ENCODE measurements at regions not wholly inside any gene's neighbourhood (a gene's known extent, or its start where the extent isn't known, plus 50 kb on each side); places are given as distances from the start of the nearest gene placed in this dataset.
A peak's percentile ranks its signal among the peaks of the same experiment; 100 is the strongest.

- no peaks in the 10 kb centered on the region for H3K36me3 ChIP-seq
- peak overlapping the region in 6 of 8 donors; percentile 56 to 84 (median 72) for H3K27ac ChIP-seq
- intact Hi-C loops (cut with DNase I; ENCODE audit: low total_unique reads), result no loop called here
- H3K4me3 ChIP-seq, result no peak overlapping the region
- WGBS, 5 donors, result 23 to 46% (median 32%) methylated on average over 4 of the region's 4 CpGs
- DNase-seq, result no peak
- TF ChIP-seq CTCF (IDR thresholded peaks at IDR 0.05 in 8 of 11, conservative IDR thresholded peaks at IDR 0.05 in 3 of 11) (no peak), POLR2A (IDR thresholded peaks at IDR 0.05) (no peak), POLR2AphosphoS5 (IDR thresholded peaks at IDR 0.05) (no peak)
- H3K4me1 ChIP-seq, result peaks cover 35 to 67% (median 62%) of the 10 kb centered on the region in 6 donors
- H3K9me3 ChIP-seq, result peaks cover 0 to 5% (median 0%) of the 10 kb centered on the region in 8 donors
- H3K27me3 ChIP-seq (replicated peaks in 1 of 7), result no peaks in the 10 kb centered on the region
Observed at GRCh38 chr11:95698676-95699557, 90.7 kb downstream of the FAM76B start.

GRCh38 chr11:95697614-95698408 lies 91.8 kb downstream of the FAM76B start:
- Histone ChIP-seq H3K4me3 (no peak overlapping the region), H3K9me3 (peaks cover 0 to 5% (median 0%) of the 10 kb centered on the region in 8 donors), H3K27me3 (replicated peaks in 1 of 7) (no peaks in the 10 kb centered on the region), H3K36me3 (no peaks in the 10 kb centered on the region), H3K4me1 (peaks cover 25 to 58% (median 51%) of the 10 kb centered on the region in 6 donors), H3K27ac (peak overlapping the region in 5 of 8 donors; percentile 36 to 84 (median 78))
- TF ChIP-seq POLR2A (IDR thresholded peaks at IDR 0.05) (no peak), CTCF (IDR thresholded peaks at IDR 0.05 in 8 of 11, conservative IDR thresholded peaks at IDR 0.05 in 3 of 11) (no peak), POLR2AphosphoS5 (IDR thresholded peaks at IDR 0.05) (no peak)
- WGBS, 5 donors, result 45 to 59% (median 49%) methylated on average over 10 of the region's 10 CpGs
- DNase-seq, result no peak
- intact Hi-C loops (cut with DNase I; ENCODE audit: low total_unique reads), result no loop called here

GRCh38 chr11:95695181-95695580 lies 94.4 kb downstream of the FAM76B start:
- no peak for DNase-seq
- no peak overlapping the region for H3K27ac ChIP-seq
- TF ChIP-seq POLR2A (IDR thresholded peaks at IDR 0.05) (no peak), CTCF (IDR thresholded peaks at IDR 0.05 in 8 of 11, conservative IDR thresholded peaks at IDR 0.05 in 3 of 11) (no peak)
- no peaks in the 10 kb centered on the region for H3K27me3 ChIP-seq (replicated peaks in 1 of 7)
- H3K4me1 ChIP-seq, result peaks cover 11 to 50% (median 33%) of the 10 kb centered on the region in 6 donors
- H3K4me3 ChIP-seq, result no peak overlapping the region
- no peaks in the 10 kb centered on the region for H3K36me3 ChIP-seq
- H3K9me3 ChIP-seq, result peaks cover 0 to 5% (median 0%) of the 10 kb centered on the region in 8 donors
- intact Hi-C loops (cut with DNase I; ENCODE audit: low total_unique reads), result no loop called here

GRCh38 chr11:95693298-95693697 lies 96.3 kb downstream of the FAM76B start:
- TF ChIP-seq POLR2A (IDR thresholded peaks at IDR 0.05) (no peak), CTCF (IDR thresholded peaks at IDR 0.05 in 8 of 11, conservative IDR thresholded peaks at IDR 0.05 in 3 of 11) (no peak), POLR2AphosphoS5 (IDR thresholded peaks at IDR 0.05) (no peak)
- 3 to 49% (median 34%) methylated on average over 1 of the region's 1 CpG for WGBS, 5 donors
- no peak for DNase-seq
- Histone ChIP-seq H3K9me3 (peaks cover 0 to 5% (median 0%) of the 10 kb centered on the region in 8 donors), H3K27ac (no peak overlapping the region), H3K4me3 (no peak overlapping the region), H3K27me3 (replicated peaks in 1 of 7) (no peaks in the 10 kb centered on the region), H3K36me3 (no peaks in the 10 kb centered on the region), H3K4me1 (peaks cover 2 to 37% (median 19%) of the 10 kb centered on the region in 6 donors)
- intact Hi-C loops (cut with DNase I; ENCODE audit: low total_unique reads), result no loop called here

All from spleen (tissue), 11 donors.